Spleen (tissue), 11 donors: ENCODE measurements at regions not wholly inside any gene's neighbourhood (a gene's known extent, or its start where the extent isn't known, plus 50 kb on each side); places are given as distances from the start of the nearest gene placed in this dataset.
A peak's percentile ranks its signal among the peaks of the same experiment; 100 is the strongest.

Source experiments
- DNase-seq: peaks from one replicate; pipeline ENCODE4 v3.0.0-alpha.2; 2020
- H3K27ac ChIP-seq, 8 donors: fragments of 200-600 bp; sonication (generic) in 7 of 8; 1 replicate in 4 of 8; 2 replicates in 4 of 8; pipeline versions ENCODE4 v1.5.0 to v1.8.0; 2016 to 2021; ENCODE audit warnings: inconsistent platforms in 4 of 8, mild to moderate bottlenecking in 4 of 8, moderate library complexity in 1 of 8
- H3K27me3 ChIP-seq, 7 donors: fragments of 200-600 bp; sonication (generic) in 6 of 7; replicated peaks in 1 of 7; 1 replicate in 4 of 7; 2 replicates in 3 of 7; pipeline versions ENCODE4 v1.5.0 to v1.8.0; 2016 to 2021; ENCODE audit warnings: inconsistent platforms in 3 of 7, mild to moderate bottlenecking in 1 of 7
- H3K36me3 ChIP-seq, 6 donors: fragments of 200-600 bp; sonication (generic) in 5 of 6; 1 replicate in 4 of 6; 2 replicates in 2 of 6; pipeline versions ENCODE4 v1.5.0 to v1.8.0; 2016 to 2021; ENCODE audit warnings: inconsistent platforms in 2 of 6
- H3K4me1 ChIP-seq, 6 donors: fragments of 200-600 bp; sonication (generic) in 5 of 6; 1 replicate in 3 of 6; 2 replicates in 3 of 6; pipeline versions ENCODE4 v1.5.0 to v1.8.0; 2016 to 2021; ENCODE audit warnings: inconsistent platforms in 3 of 6
- H3K4me3 ChIP-seq, 8 donors: fragments of 200-600 bp; sonication (generic) in 7 of 8; 1 replicate in 4 of 8; 2 replicates in 4 of 8; pipeline versions ENCODE4 v1.5.0 to v1.8.0; 2016 to 2021; ENCODE audit warnings: inconsistent platforms in 4 of 8, mild to moderate bottlenecking in 4 of 8, moderate library complexity in 2 of 8
- H3K9me3 ChIP-seq, 8 donors: fragments of 200-600 bp; sonication (generic) in 7 of 8; 1 replicate in 4 of 8; 2 replicates in 4 of 8; pipeline versions ENCODE4 v1.5.0 to v1.8.0; 2016 to 2021; ENCODE audit warnings: inconsistent platforms in 4 of 8
- POLR2A ChIP-seq, 3 donors: fragments of 450-650 bp; IDR thresholded peaks; one replicate each; pipeline ENCODE4 v1.5.1; 2017; ENCODE audit warnings: antibody characterized with exemption in 3 of 3, mild to moderate bottlenecking in 1 of 3
- POLR2AphosphoS5 ChIP-seq, 3 donors: sonication (generic); formaldehyde crosslinking; IDR thresholded peaks; one replicate each; pipeline ENCODE4 v1.5.1; 2017; ENCODE audit warnings: antibody characterized with exemption in 3 of 3
- WGBS, 5 donors: extraction: QIAGEN DNeasy Blood & Tissue Kit in 3 of 5; methylation state at CpG; one replicate each; pipeline versions ENCODE4 v1.1.5 to v1.1.7; 2013 to 2018; 5-methylcytosine and 5-hydroxymethylcytosine counted together
- intact Hi-C: fragments of 100-400 bp; cut with DNase I; formaldehyde crosslinking; loops from one replicate; pipeline ENCODE4 v1.15.0; 2023; ENCODE audit warnings: low total_unique reads
- TF ChIP-seq, protein P1 (sequence below), 11 experiments: fragments of 200-600 bp in 7 of 11; fragments of 450-650 bp in 4 of 11; sonication (generic) in 4 of 11; IDR thresholded peaks in 8 of 11; conservative IDR thresholded peaks in 3 of 11; 1 replicate in 7 of 11; 2 replicates in 4 of 11; pipeline versions ENCODE4 v1.4.0 to v1.8.0; 2016 to 2021; ENCODE audit warnings: antibody characterized with exemption in 11 of 11, inconsistent platforms in 4 of 11, mild to moderate bottlenecking in 1 of 11
- donor health status: healthy with polysubstance abuse.
- donor health status: DM: no; HTN: no; CAD: no; lungs with moderate emphysema.
- donor health status: DM: no; HTN: no; CAD: no.
- donor health status: Bipolar disorder and iron deficiency.
- donor health status: healthy.
- donor health status: DM: no; HTN: no; CAD: no.
- donor health status: DM: yes; HTN: yes; CAD: no.

DNA sequence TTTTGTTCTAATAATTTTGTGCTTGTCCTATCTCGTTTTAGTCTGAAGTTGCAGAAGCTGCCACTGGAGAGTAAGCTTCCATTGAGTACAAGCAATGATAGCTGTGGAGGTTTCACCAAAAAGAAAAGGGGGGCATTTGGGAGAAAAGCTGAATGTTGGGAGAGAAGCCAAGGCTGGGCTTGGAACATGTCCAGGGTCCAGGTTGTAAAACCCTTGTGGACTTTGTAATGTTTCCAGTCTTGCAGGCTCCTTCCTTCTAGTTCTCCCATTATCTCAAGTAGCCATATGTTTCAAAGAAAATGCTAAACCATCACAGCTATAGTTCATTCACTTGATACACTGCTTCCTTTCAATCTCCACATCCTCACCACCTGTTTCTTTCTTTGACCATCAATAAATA, 880.2 kb downstream of the NLGN4Y start:
- no peaks in the 10 kb centered on the region for H3K4me1 ChIP-seq
- H3K4me3 ChIP-seq: no peak overlapping the region
- H3K27ac ChIP-seq: no peak overlapping the region
- DNase-seq: no peak
- no peaks in the 10 kb centered on the region for H3K27me3 ChIP-seq
- no peaks in the 10 kb centered on the region for H3K36me3 ChIP-seq
- 52 to 68% (median 65%) methylated on average over 1 of the region's 1 CpG; no CpG with 5 or more reads in 2 of the 5 donors for WGBS, 5 donors
- H3K9me3 ChIP-seq: no peaks in the 10 kb centered on the region
- intact Hi-C loops: no loop called here
- no peak for TF ChIP-seq POLR2AphosphoS5 (IDR thresholded peaks at IDR 0.05)
- TF ChIP-seq, protein P1, sequence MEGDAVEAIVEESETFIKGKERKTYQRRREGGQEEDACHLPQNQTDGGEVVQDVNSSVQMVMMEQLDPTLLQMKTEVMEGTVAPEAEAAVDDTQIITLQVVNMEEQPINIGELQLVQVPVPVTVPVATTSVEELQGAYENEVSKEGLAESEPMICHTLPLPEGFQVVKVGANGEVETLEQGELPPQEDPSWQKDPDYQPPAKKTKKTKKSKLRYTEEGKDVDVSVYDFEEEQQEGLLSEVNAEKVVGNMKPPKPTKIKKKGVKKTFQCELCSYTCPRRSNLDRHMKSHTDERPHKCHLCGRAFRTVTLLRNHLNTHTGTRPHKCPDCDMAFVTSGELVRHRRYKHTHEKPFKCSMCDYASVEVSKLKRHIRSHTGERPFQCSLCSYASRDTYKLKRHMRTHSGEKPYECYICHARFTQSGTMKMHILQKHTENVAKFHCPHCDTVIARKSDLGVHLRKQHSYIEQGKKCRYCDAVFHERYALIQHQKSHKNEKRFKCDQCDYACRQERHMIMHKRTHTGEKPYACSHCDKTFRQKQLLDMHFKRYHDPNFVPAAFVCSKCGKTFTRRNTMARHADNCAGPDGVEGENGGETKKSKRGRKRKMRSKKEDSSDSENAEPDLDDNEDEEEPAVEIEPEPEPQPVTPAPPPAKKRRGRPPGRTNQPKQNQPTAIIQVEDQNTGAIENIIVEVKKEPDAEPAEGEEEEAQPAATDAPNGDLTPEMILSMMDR (IDR thresholded peaks at IDR 0.05 in 8 of 11, conservative IDR thresholded peaks at IDR 0.05 in 3 of 11): no peak
- TF ChIP-seq POLR2A (IDR thresholded peaks at IDR 0.05): no peak

DNA sequence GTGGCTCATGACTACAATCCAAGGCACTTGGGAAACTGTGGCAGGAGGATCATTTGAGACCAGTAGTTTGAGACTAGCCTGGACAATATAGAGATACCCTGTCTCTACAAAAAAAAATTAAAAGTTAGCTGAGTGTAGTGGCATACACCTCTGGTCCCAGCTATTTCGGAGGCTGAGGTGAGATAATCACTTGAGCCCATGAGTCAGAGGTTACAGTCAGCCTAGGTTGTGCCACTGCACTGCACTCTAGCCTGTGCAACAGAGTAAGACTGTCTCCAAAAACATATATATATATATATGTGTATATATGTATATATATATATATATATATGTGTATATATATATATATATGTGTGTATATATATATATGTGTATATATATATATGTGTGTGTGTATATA, 890.8 kb downstream of the NLGN4Y start:
- H3K4me1 ChIP-seq: no peaks in the 10 kb centered on the region
- WGBS, 5 donors: 59 to 100% (median 63%) methylated on average over 1 of the region's 1 CpG; no CpG with 5 or more reads in 2 of the 5 donors
- no peak overlapping the region for H3K27ac ChIP-seq
- intact Hi-C loops: no loop called here
- H3K9me3 ChIP-seq: no peaks in the 10 kb centered on the region
- no peak for DNase-seq
- no peak overlapping the region for H3K4me3 ChIP-seq
- H3K27me3 ChIP-seq: no peaks in the 10 kb centered on the region
- TF ChIP-seq POLR2A (IDR thresholded peaks at IDR 0.05) (no peak), POLR2AphosphoS5 (IDR thresholded peaks at IDR 0.05) (no peak)
- TF ChIP-seq, protein P1 (IDR thresholded peaks at IDR 0.05 in 8 of 11, conservative IDR thresholded peaks at IDR 0.05 in 3 of 11): no peak
- H3K36me3 ChIP-seq: no peaks in the 10 kb centered on the region

DNA sequence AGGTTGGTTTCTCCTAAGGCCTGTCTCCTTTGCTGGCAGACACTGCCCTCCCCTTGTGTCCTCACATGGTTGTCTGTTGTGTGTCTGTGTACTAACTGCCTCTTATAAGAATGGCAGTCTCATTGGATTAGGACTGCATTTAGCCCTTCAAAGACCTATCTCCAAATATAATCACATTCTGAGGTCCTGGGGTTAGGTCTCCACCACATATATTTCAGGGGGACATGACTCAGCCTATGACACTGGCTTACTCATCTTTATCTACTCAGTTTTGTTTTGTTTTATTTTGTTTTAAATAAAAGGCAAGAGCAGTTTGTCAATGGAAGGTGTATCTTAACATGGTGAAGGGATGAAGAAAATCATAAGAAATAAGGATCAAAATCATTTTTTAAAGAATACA, 894.3 kb downstream of the NLGN4Y start:
- H3K9me3 ChIP-seq: no peaks in the 10 kb centered on the region

DNA sequence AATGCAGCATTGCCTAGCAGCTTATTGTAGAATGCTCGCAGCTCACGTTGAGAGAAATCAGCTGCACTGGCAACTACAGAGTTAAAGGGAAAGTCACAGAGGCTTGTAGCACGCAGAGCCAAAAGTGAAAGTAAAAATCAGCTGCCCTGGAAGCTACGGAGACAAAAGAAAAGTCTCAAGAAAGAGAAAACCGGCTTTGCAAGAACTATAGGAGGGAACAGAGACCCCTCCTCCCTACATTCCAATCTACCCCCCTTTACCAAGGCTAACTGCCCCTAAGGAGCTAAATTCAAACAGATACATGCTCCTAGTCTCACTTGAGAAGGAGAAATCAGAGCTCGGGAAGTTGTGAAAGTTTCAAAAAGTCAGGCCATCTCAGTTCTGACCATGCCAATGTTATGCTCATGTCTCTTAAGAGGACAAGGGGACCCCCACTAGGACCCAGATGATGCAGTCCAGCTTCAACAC, 900.4 kb downstream of the NLGN4Y start:
- Histone ChIP-seq H3K27ac (peak overlapping the region in 3 of 8 donors; percentile 65 to 77 (median 73)), H3K4me1 (peaks cover 0 to 12% (median 0%) of the 10 kb centered on the region in 6 donors), H3K4me3 (peak overlapping the region in 2 of 8 donors; percentile 20 to 23), H3K36me3 (no peaks in the 10 kb centered on the region), H3K9me3 (no peaks in the 10 kb centered on the region), H3K27me3 (no peaks in the 10 kb centered on the region)
- DNase-seq: no peak
- intact Hi-C loops: no loop called here
- no peak for TF ChIP-seq POLR2A (IDR thresholded peaks at IDR 0.05)
- TF ChIP-seq, protein P1 (IDR thresholded peaks at IDR 0.05 in 8 of 11, conservative IDR thresholded peaks at IDR 0.05 in 3 of 11): no peak
- 0 to 1% (median 0%) methylated on average over 6 of the region's 6 CpGs; no CpG with 5 or more reads in 2 of the 5 donors for WGBS, 5 donors

More for the DNA sequence above, 894.3 kb downstream of the NLGN4Y start:
- Histone ChIP-seq H3K4me3 (no peak overlapping the region), H3K27ac (no peak overlapping the region), H3K27me3 (no peaks in the 10 kb centered on the region), H3K4me1 (no peaks in the 10 kb centered on the region), H3K36me3 (no peaks in the 10 kb centered on the region)
- DNase-seq: no peak
- intact Hi-C loops: no loop called here
- no peak for TF ChIP-seq POLR2A (IDR thresholded peaks at IDR 0.05)
- no peak for TF ChIP-seq POLR2AphosphoS5 (IDR thresholded peaks at IDR 0.05)
- TF ChIP-seq, protein P1 (IDR thresholded peaks at IDR 0.05 in 8 of 11, conservative IDR thresholded peaks at IDR 0.05 in 3 of 11): no peak
